ENCODE measurements at regions not wholly inside any gene's neighbourhood (a gene's known extent, or its start where the extent isn't known, plus 50 kb on each side); places are given as distances from the start of the nearest gene placed in this dataset.
A peak's percentile ranks its signal among the peaks of the same experiment; 100 is the strongest.

DNA sequence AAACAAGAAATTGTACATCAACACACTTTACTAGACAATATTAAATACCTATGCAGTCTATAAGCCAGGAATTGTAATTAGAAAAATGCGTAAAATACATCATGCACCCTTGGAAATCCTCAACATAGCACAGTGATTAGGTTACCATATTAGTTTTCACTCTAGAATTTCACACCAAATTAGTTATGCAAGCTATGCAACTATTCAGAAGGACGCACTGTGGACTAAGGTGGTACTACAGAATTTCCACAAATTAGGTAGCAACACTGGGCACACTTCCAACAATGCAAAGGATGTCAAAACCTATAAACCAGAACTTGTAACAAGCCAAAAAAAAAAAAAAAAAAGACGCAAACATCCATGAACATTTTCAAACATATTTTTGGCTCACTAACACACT lies 71.1 kb upstream of the ZCCHC13 start:
- Histone ChIP-seq H2AK5ac (ENCODE audit: low read depth, low read length) (no peak overlapping the region), H2AFZ (replicated peaks; ENCODE audit: low read length, poor library complexity) (no peak overlapping the region), H3K27me3 (ENCODE audit: control insufficient read depth, insufficient read depth, low read length) (no peaks in the 10 kb centered on the region), H3K18ac (ENCODE audit: low read depth, low read length) (no peak overlapping the region), H3K9me3 (ENCODE audit: control insufficient read depth, insufficient read depth, low read length) (no peaks in the 10 kb centered on the region), H3K23ac (ENCODE audit: low read depth, low read length) (no peak overlapping the region), H3K4me1 (ENCODE audit: control insufficient read depth, insufficient read depth, low read length) (no peaks in the 10 kb centered on the region), H3K27ac (ENCODE audit: insufficient read depth, low read length) (no peak overlapping the region), H2BK20ac (ENCODE audit: low read depth, low read length) (no peak overlapping the region), H2BK5ac (ENCODE audit: low read depth, low read length, poor library complexity, severe bottlenecking) (no peak overlapping the region), H2BK15ac (ENCODE audit: low read depth, low read length) (no peak overlapping the region), H2BK120ac (ENCODE audit: low read depth, low read length) (no peak overlapping the region), H3K56ac (ENCODE audit: extremely low read depth, insufficient read depth, low read length) (no peak overlapping the region), H3K4ac (ENCODE audit: low read depth, low read length) (no peak overlapping the region), H4K5ac (ENCODE audit: low read depth, low read length) (no peak overlapping the region), H3K14ac (replicated peaks; ENCODE audit: low read depth, low read length) (no peak overlapping the region), H4K8ac (ENCODE audit: low read depth in 2 of 2, low read length in 2 of 2) (no peak overlapping the region), H3K9me1 (ENCODE audit: insufficient read depth, low read length) (no peaks in the 10 kb centered on the region), H3K36me3 (ENCODE audit: control insufficient read depth, insufficient read depth, low read length) (peaks cover 4% of the 10 kb centered on the region; the same call in 1 of the 2 replicates), H4K20me1 (ENCODE audit: insufficient read depth, low read length) (no peaks in the 10 kb centered on the region), H3K79me1 (ENCODE audit: low read depth in 1 of 2, low read length in 2 of 2) (0 out of 4 replicates have a peak, but pooled peaks cover 0 to 7% of the 10 kb centered on the region in 2 experiments), H3K4me3 (ENCODE audit: insufficient read depth, low read depth, low read length) (no peak overlapping the region), H4K91ac (ENCODE audit: insufficient read depth, low read depth, low read length) (no peak overlapping the region), H3K4me2 (ENCODE audit: low read depth, low read length) (no peak overlapping the region), H3K9ac (ENCODE audit: low read depth, low read length) (no peak overlapping the region), H2AK9ac (replicated peaks; ENCODE audit: low read depth, low read length, poor library complexity) (no peak overlapping the region)
- WGBS, 2 experiments (ENCODE audit: extremely low coverage in 2 of 2, insufficient read length in 1 of 2) = no CpG with 5 or more reads among the region's 3 CpGs
- in situ Hi-C loops (cut with MboI; ENCODE audit: low sequenced_read_pairs) = no loop called here
- TF ChIP-seq RAD21 (IDR thresholded peaks at IDR 0.05; ENCODE audit: low read length) (no peak), MAFK (IDR thresholded peaks at IDR 0.05; ENCODE audit: low read depth, low read length) (no peak), CHD1 (IDR thresholded peaks at IDR 0.05; ENCODE audit: low read depth, low read length) (no peak), FOS (IDR thresholded peaks at IDR 0.05; ENCODE audit: low read depth, low read length) (no peak), BHLHE40 (IDR thresholded peaks at IDR 0.05; ENCODE audit: low read depth, low read length) (no peak), SMC3 (IDR thresholded peaks at IDR 0.05; ENCODE audit: low read depth, low read length) (no peak), CEBPB (IDR thresholded peaks at IDR 0.05; ENCODE audit: low read depth, low read length) (no peak), POLR2A (IDR thresholded peaks at IDR 0.05; ENCODE audit: low read depth, low read length) (no peak), RCOR1 (IDR thresholded peaks at IDR 0.05; ENCODE audit: insufficient replicate concordance, low read length) (no peak), MAZ (IDR thresholded peaks at IDR 0.05; ENCODE audit: borderline replicate concordance, low read depth, low read length) (no peak), RFX5 (IDR thresholded peaks at IDR 0.05; ENCODE audit: low read depth, low read length) (no peak), MXI1 (IDR thresholded peaks at IDR 0.05; ENCODE audit: borderline replicate concordance, low read depth, low read length) (no peak), NFE2L2 (IDR thresholded peaks at IDR 0.05; ENCODE audit: low read depth, low read length) (no peak)
- TF ChIP-seq, protein P1, sequence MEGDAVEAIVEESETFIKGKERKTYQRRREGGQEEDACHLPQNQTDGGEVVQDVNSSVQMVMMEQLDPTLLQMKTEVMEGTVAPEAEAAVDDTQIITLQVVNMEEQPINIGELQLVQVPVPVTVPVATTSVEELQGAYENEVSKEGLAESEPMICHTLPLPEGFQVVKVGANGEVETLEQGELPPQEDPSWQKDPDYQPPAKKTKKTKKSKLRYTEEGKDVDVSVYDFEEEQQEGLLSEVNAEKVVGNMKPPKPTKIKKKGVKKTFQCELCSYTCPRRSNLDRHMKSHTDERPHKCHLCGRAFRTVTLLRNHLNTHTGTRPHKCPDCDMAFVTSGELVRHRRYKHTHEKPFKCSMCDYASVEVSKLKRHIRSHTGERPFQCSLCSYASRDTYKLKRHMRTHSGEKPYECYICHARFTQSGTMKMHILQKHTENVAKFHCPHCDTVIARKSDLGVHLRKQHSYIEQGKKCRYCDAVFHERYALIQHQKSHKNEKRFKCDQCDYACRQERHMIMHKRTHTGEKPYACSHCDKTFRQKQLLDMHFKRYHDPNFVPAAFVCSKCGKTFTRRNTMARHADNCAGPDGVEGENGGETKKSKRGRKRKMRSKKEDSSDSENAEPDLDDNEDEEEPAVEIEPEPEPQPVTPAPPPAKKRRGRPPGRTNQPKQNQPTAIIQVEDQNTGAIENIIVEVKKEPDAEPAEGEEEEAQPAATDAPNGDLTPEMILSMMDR (conservative IDR thresholded peaks at IDR 0.05; ENCODE audit: low read depth, low read length) = no peak
- TF ChIP-seq, protein P2, sequence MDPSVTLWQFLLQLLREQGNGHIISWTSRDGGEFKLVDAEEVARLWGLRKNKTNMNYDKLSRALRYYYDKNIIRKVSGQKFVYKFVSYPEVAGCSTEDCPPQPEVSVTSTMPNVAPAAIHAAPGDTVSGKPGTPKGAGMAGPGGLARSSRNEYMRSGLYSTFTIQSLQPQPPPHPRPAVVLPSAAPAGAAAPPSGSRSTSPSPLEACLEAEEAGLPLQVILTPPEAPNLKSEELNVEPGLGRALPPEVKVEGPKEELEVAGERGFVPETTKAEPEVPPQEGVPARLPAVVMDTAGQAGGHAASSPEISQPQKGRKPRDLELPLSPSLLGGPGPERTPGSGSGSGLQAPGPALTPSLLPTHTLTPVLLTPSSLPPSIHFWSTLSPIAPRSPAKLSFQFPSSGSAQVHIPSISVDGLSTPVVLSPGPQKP (IDR thresholded peaks at IDR 0.05; ENCODE audit: borderline replicate concordance, low read depth, low read length) = no peak
- TF ChIP-seq, protein P3, sequence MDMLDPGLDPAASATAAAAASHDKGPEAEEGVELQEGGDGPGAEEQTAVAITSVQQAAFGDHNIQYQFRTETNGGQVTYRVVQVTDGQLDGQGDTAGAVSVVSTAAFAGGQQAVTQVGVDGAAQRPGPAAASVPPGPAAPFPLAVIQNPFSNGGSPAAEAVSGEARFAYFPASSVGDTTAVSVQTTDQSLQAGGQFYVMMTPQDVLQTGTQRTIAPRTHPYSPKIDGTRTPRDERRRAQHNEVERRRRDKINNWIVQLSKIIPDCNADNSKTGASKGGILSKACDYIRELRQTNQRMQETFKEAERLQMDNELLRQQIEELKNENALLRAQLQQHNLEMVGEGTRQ (IDR thresholded peaks at IDR 0.05; ENCODE audit: low read depth, low read length) = no peak
- ChIA-PET CTCF (interaction anchor here (0.7 kb wide), 1 partner anchor 10 kb away, joined by 3 read pairs; no protein-coding TSS in a partner anchor), POLR2A (ENCODE audit: unreplicated experiment) (no interaction called here)
- dilution Hi-C loops (cut with HindIII; ENCODE audit: low sequenced_read_pairs, unreplicated experiment) = no loop called here
- DNase-seq = peak; percentile 23
- BruUV-seq (replicated peaks) = no TSS peak
- intact Hi-C loops (cut with micrococcal nuclease) = no loop called here
- no peak for ATAC-seq (ENCODE audit: low read depth)

All from IMR-90 (cell line).